T-cell (primary cell): ENCODE measurements at regions not wholly inside any gene's neighbourhood (a gene's known extent, or its start where the extent isn't known, plus 50 kb on each side); places are given as distances from the start of the nearest gene placed in this dataset.
A peak's percentile ranks its signal among the peaks of the same experiment; 100 is the strongest.

Source experiments
- ATAC-seq, 4 experiments: fragments of 200-7000 bp in 3 of 4; fragments of 150-1000 bp in 1 of 4; cut with Tn5 transposase; replicated peaks in 1 of 4; 1 replicate in 3 of 4; 2 replicates in 1 of 4; pipeline ENCODE4 v1.10.0; 2021; ENCODE audit warnings: moderate library complexity in 3 of 4, mild to moderate bottlenecking in 2 of 4, moderate number of reproducible peaks in 1 of 4
- CTCF ChIA-PET, 2 donors: fragments of 300-600 bp; sonication (Branson Sonifier 250); formaldehyde crosslinking; loops; one replicate each; lab custom pipeline; 2022; ENCODE audit warnings: antibody characterized with exemption in 2 of 2; lab: Charles Lee
- POLR2A ChIA-PET, 2 donors: fragments of 300-600 bp; sonication (Branson Sonifier 250); formaldehyde crosslinking; loops; one replicate each; lab custom pipeline; 2022; ENCODE audit warnings: antibody characterized with exemption in 2 of 2; lab: Charles Lee
- DNase-seq, 35 experiments: peaks; one replicate each; pipeline versions ENCODE4 v3.0.0 to v3.0.0-alpha.2; 2013 to 2023
- H3K27ac ChIP-seq: one replicate; pipeline ENCODE4 v1.5.1; 2013; ENCODE audit warnings: low read length
- H3K27me3 ChIP-seq, 2 experiments: replicated peaks in 1 of 2; 1 replicate in 1 of 2; 2 replicates in 1 of 2; pipeline versions ENCODE4 v1.6.1 to v1.7.0; 2013; ENCODE audit warnings: low read length in 1 of 2, mixed read lengths in 1 of 2; ENCODE audit not compliant: control insufficient read depth in 2 of 2, insufficient read depth in 2 of 2; ENCODE audit errors: extremely low read depth in 1 of 2
- H3K36me3 ChIP-seq, 2 donors: 1 replicate in 1 of 2; 2 replicates in 1 of 2; pipeline versions ENCODE4 v1.6.1 to v1.7.0; 2013; ENCODE audit warnings: low read length in 1 of 2; ENCODE audit not compliant: control insufficient read depth in 2 of 2, insufficient read depth in 1 of 2; ENCODE audit errors: extremely low read depth in 1 of 2
- H3K4me1 ChIP-seq, 2 experiments: 1 replicate in 1 of 2; 2 replicates in 1 of 2; pipeline versions ENCODE4 v1.6.1 to v1.7.0; 2013; ENCODE audit warnings: low read length in 2 of 2, mixed read lengths in 1 of 2; ENCODE audit not compliant: insufficient read depth in 2 of 2, control insufficient read depth in 1 of 2; ENCODE audit errors: extremely low read depth in 1 of 2
- H3K4me3 ChIP-seq, 2 donors: 1 replicate in 1 of 2; 2 replicates in 1 of 2; pipeline versions ENCODE4 v1.5.1 to v1.7.0; 2013; ENCODE audit warnings: mild to moderate bottlenecking in 2 of 2, low read length in 1 of 2, moderate library complexity in 1 of 2; ENCODE audit not compliant: control insufficient read depth in 1 of 2; ENCODE audit errors: extremely low read depth in 1 of 2
- H3K9me3 ChIP-seq: 2 replicates; pipeline ENCODE4 v1.7.0; 2013
- H3K27ac Mint-ChIP-seq, 2 donors: one replicate each; pipeline ENCODE4 v1.8.0; 2020 to 2021; ENCODE audit warnings: mild to moderate bottlenecking in 2 of 2, mixed read lengths in 2 of 2
- H3K27me3 Mint-ChIP-seq, 2 donors: one replicate each; pipeline ENCODE4 v1.8.0; 2021 to 2022; ENCODE audit warnings: mixed read lengths in 2 of 2
- H3K36me3 Mint-ChIP-seq: one replicate; pipeline ENCODE4 v1.8.0; 2021; ENCODE audit warnings: mixed read lengths
- H3K4me1 Mint-ChIP-seq, 3 donors: one replicate each; pipeline ENCODE4 v1.8.0; 2020 to 2022; ENCODE audit warnings: mixed read lengths in 3 of 3, mild to moderate bottlenecking in 1 of 3
- H3K4me3 Mint-ChIP-seq, 3 donors: one replicate each; pipeline ENCODE4 v1.8.0; 2020 to 2022; ENCODE audit warnings: mild to moderate bottlenecking in 3 of 3, mixed read lengths in 3 of 3, moderate library complexity in 3 of 3
- H3K9me3 Mint-ChIP-seq, 3 donors: one replicate each; pipeline ENCODE4 v1.8.0; 2020 to 2022; ENCODE audit warnings: mixed read lengths in 3 of 3
- WGBS: methylation state at CpG from one replicate; pipeline ENCODE4 v1.1.5; 2013; ENCODE audit warnings: missing lambda C conversion rate; ENCODE audit not compliant: insufficient coverage; 5-methylcytosine and 5-hydroxymethylcytosine counted together

GRCh38 chr3:40923651-40924050, 275.7 kb upstream of the CTNNB1 start:
- no peak overlapping the region for H3K27ac Mint-ChIP-seq
- no peak for ATAC-seq
- no peak overlapping the region for H3K4me3 ChIP-seq
- DNase-seq: no peak
- POLR2A ChIA-PET: no interaction called here
- no peaks in the 10 kb centered on the region for H3K9me3 Mint-ChIP-seq
- no peaks in the 10 kb centered on the region for H3K4me1 Mint-ChIP-seq
- H3K27me3 Mint-ChIP-seq: peaks cover 22 to 25% of the 10 kb centered on the region in 2 donors
- 93% methylated on average over 3 of the region's 4 CpGs for WGBS
- no peak overlapping the region for H3K27ac ChIP-seq
- peaks cover 0 to 12% of the 10 kb centered on the region in 2 experiments for H3K27me3 ChIP-seq
- H3K36me3 ChIP-seq: no peaks in the 10 kb centered on the region
- no peaks in the 10 kb centered on the region for H3K36me3 Mint-ChIP-seq
- H3K4me3 Mint-ChIP-seq: no peak overlapping the region
- no peaks in the 10 kb centered on the region for H3K4me1 ChIP-seq
- H3K9me3 ChIP-seq: no peaks in the 10 kb centered on the region
- CTCF ChIA-PET: interaction anchor here in 1 of 2 donors (0.6 kb wide), 1 partner anchor 233 kb away, joined by 3 read pairs; no protein-coding TSS in a partner anchor

GRCh38 chr3:40924559-40925141, 274.7 kb upstream of the CTNNB1 start:
- POLR2A ChIA-PET: no interaction called here
- no peaks in the 10 kb centered on the region for H3K4me1 ChIP-seq
- no peak for ATAC-seq
- Mint-ChIP-seq H3K27ac (no peak overlapping the region), H3K9me3 (peaks cover 0 to 4% (median 0%) of the 10 kb centered on the region in 3 donors), H3K27me3 (peaks cover 29 to 31% of the 10 kb centered on the region in 2 donors), H3K4me1 (no peaks in the 10 kb centered on the region), H3K36me3 (no peaks in the 10 kb centered on the region), H3K4me3 (no peak overlapping the region)
- H3K36me3 ChIP-seq: no peaks in the 10 kb centered on the region
- no peak overlapping the region for H3K4me3 ChIP-seq
- peaks cover 0 to 12% of the 10 kb centered on the region in 2 experiments for H3K27me3 ChIP-seq
- 80% methylated on average over 1 of the region's 3 CpGs for WGBS
- CTCF ChIA-PET: no interaction called here
- no peak for DNase-seq
- H3K9me3 ChIP-seq: no peaks in the 10 kb centered on the region
- no peak overlapping the region for H3K27ac ChIP-seq

GRCh38 chr3:40925231-40925630, 274.1 kb upstream of the CTNNB1 start:
- Histone ChIP-seq H3K36me3 (no peaks in the 10 kb centered on the region), H3K9me3 (no peaks in the 10 kb centered on the region), H3K4me1 (no peaks in the 10 kb centered on the region), H3K27ac (no peak overlapping the region), H3K27me3 (peaks cover 0 to 12% of the 10 kb centered on the region in 2 experiments), H3K4me3 (no peak overlapping the region)
- no CpG with 5 or more reads among the region's 3 CpGs for WGBS
- Mint-ChIP-seq H3K36me3 (no peaks in the 10 kb centered on the region), H3K27ac (no peak overlapping the region), H3K9me3 (peaks cover 0 to 5% (median 0%) of the 10 kb centered on the region in 3 donors), H3K4me3 (no peak overlapping the region), H3K27me3 (peaks cover 31 to 33% of the 10 kb centered on the region in 2 donors), H3K4me1 (no peaks in the 10 kb centered on the region)
- ChIA-PET POLR2A (interaction anchor here in 1 of 2 donors (0.6 kb wide), 1 partner anchor 1954 kb away, joined by 3 read pairs; no protein-coding TSS in a partner anchor), CTCF (no interaction called here)
- DNase-seq (no peak), ATAC-seq (no peak)

GRCh38 chr3:40930131-40930538, 269.2 kb upstream of the CTNNB1 start:
- ATAC-seq: no peak
- Mint-ChIP-seq H3K9me3 (peaks cover 7 to 16% (median 9%) of the 10 kb centered on the region in 3 donors), H3K27ac (no peak overlapping the region), H3K4me3 (no peak overlapping the region), H3K27me3 (peaks cover 24 to 34% of the 10 kb centered on the region in 2 donors), H3K4me1 (no peaks in the 10 kb centered on the region), H3K36me3 (no peaks in the 10 kb centered on the region)
- Histone ChIP-seq H3K9me3 (no peaks in the 10 kb centered on the region), H3K4me1 (no peaks in the 10 kb centered on the region), H3K27me3 (peaks cover 0 to 2% of the 10 kb centered on the region in 2 experiments), H3K4me3 (no peak overlapping the region), H3K27ac (no peak overlapping the region), H3K36me3 (no peaks in the 10 kb centered on the region)
- peak in 1 of 35 experiments; percentile 13 for DNase-seq
- ChIA-PET CTCF (no interaction called here), POLR2A (no interaction called here)

- H3K9me3 Mint-ChIP-seq: peaks cover 7 to 16% (median 9%) of the 10 kb centered on the region in 3 donors
- H3K4me3 Mint-ChIP-seq: no peak overlapping the region
- H3K27ac ChIP-seq: no peak overlapping the region
- no peak overlapping the region for H3K4me3 ChIP-seq
- no peaks in the 10 kb centered on the region for H3K4me1 ChIP-seq
- POLR2A ChIA-PET: no interaction called here
- H3K36me3 ChIP-seq: no peaks in the 10 kb centered on the region
- ATAC-seq (no peak), DNase-seq (no peak)
- peaks cover 24 to 31% of the 10 kb centered on the region in 2 donors for H3K27me3 Mint-ChIP-seq
- H3K9me3 ChIP-seq: no peaks in the 10 kb centered on the region
- no peak overlapping the region for H3K27ac Mint-ChIP-seq
- no peaks in the 10 kb centered on the region for H3K36me3 Mint-ChIP-seq
- CTCF ChIA-PET: no interaction called here
- H3K4me1 Mint-ChIP-seq: no peaks in the 10 kb centered on the region
- peaks cover 0 to 2% of the 10 kb centered on the region in 2 experiments for H3K27me3 ChIP-seq
These were observed 268.5 kb upstream of the CTNNB1 start for GRCh38 chr3:40930756-40931155.

GRCh38 chr3:40938591-40938990, 260.7 kb upstream of the CTNNB1 start:
- no peaks in the 10 kb centered on the region for H3K36me3 Mint-ChIP-seq
- Histone ChIP-seq H3K27ac (no peak overlapping the region), H3K4me1 (no peaks in the 10 kb centered on the region), H3K4me3 (no peak overlapping the region), H3K9me3 (no peaks in the 10 kb centered on the region), H3K36me3 (no peaks in the 10 kb centered on the region), H3K27me3 (no peaks in the 10 kb centered on the region)
- no peaks in the 10 kb centered on the region for H3K4me1 Mint-ChIP-seq
- ChIA-PET POLR2A (no interaction called here), CTCF (no interaction called here)
- no peaks in the 10 kb centered on the region for H3K9me3 Mint-ChIP-seq
- no peak overlapping the region for H3K27ac Mint-ChIP-seq
- ATAC-seq (no peak), DNase-seq (no peak)
- no peak overlapping the region for H3K4me3 Mint-ChIP-seq
- peaks cover 0 to 3% of the 10 kb centered on the region in 2 donors for H3K27me3 Mint-ChIP-seq
- 54% methylated on average over 2 of the region's 3 CpGs for WGBS
